Thyroid gland (tissue), 4 donors: ENCODE measurements at regions not wholly inside any gene's neighbourhood (a gene's known extent, or its start where the extent isn't known, plus 50 kb on each side); places are given as distances from the start of the nearest gene placed in this dataset. TPM values are rescaled to one million over a fixed set of nuclear protein-coding genes. Genes with fewer than 3 reads are reported as not detected.

Experiments used
- DNase-seq, 2 donors: peaks; one replicate each; pipeline ENCODE4 v3.0.0-alpha.2; 2019
- H3K27ac ChIP-seq, 3 donors: fragments of 200-600 bp; sonication (generic); 1 replicate in 2 of 3; 2 replicates in 1 of 3; pipeline ENCODE4 v1.5.1; 2016 to 2019; ENCODE audit warnings: mild to moderate bottlenecking in 1 of 3, moderate library complexity in 1 of 3
- H3K27me3 ChIP-seq: fragments of 200-600 bp; sonication (generic); one replicate; pipeline ENCODE4 v1.5.1; 2019
- H3K36me3 ChIP-seq, 2 donors: fragments of 200-600 bp; sonication (generic); one replicate each; pipeline ENCODE4 v1.5.1; 2016 to 2019
- H3K4me1 ChIP-seq, 2 donors: fragments of 200-600 bp; sonication (generic); one replicate each; pipeline ENCODE4 v1.5.1; 2017 to 2019
- H3K4me3 ChIP-seq, 3 donors: fragments of 200-600 bp; sonication (generic); replicated peaks in 1 of 3; 1 replicate in 2 of 3; 2 replicates in 1 of 3; pipeline ENCODE4 v1.5.1; 2016; ENCODE audit warnings: mild to moderate bottlenecking in 1 of 3
- H3K9me3 ChIP-seq: fragments of 200-600 bp; sonication (generic); one replicate; pipeline ENCODE4 v1.5.1; 2017
- CTCF ChIP-seq, 6 experiments: fragments of 200-600 bp in 3 of 6; fragments of 450-650 bp in 3 of 6; sonication (generic) in 3 of 6; IDR thresholded peaks; one replicate each; pipeline ENCODE4 v1.5.1; 2016 to 2019; ENCODE audit warnings: antibody characterized with exemption in 6 of 6, mild to moderate bottlenecking in 2 of 6, inconsistent platforms in 1 of 6, moderate library complexity in 1 of 6
- POLR2A ChIP-seq, 2 donors: fragments of 450-650 bp; IDR thresholded peaks; one replicate each; pipeline ENCODE4 v1.6.1; 2017; ENCODE audit warnings: antibody characterized with exemption in 2 of 2, mild to moderate bottlenecking in 2 of 2, moderate library complexity in 1 of 2
- WGBS, 2 donors: methylation state at CpG; one replicate each; pipeline ENCODE4 v1.1.5; 2017; 5-methylcytosine and 5-hydroxymethylcytosine counted together
- intact Hi-C: fragments of 100-400 bp; cut with DNase I; formaldehyde crosslinking; loops from one replicate; pipeline ENCODE4 v1.15.1; 2023
- small RNA-seq: library from RNA; depleted of rRNA; stranded (forward); fragments of <200 nt; gene quantifications from one replicate; pipeline ENCODE3, GENCODE V24; 2016

DNA sequence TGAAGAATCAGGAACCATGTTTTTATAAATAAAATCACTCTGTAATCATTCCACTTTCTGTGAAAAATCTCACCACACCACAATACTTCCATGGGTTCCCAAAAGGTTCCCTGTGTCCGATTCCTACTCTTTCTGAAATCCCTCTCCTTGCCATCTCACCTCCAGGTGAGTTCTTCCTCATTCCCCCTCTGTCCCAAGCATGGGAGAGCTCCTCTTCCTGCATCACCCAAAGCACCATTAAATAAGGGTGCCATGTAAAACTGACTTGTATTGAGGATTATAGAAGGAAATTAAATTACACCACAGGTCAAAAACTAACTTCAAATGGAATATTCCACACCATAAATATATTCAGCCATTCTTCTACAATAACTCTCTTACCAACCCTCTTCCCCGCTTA lies 55.8 kb upstream of the ETAA1 start:
- no peak for TF ChIP-seq CTCF (IDR thresholded peaks at IDR 0.05)
- TF ChIP-seq POLR2A (IDR thresholded peaks at IDR 0.05), result no peak
- WGBS, 2 donors, result 89 to 91% methylated on average over 2 of the region's 2 CpGs
- Histone ChIP-seq H3K27ac (no peak overlapping the region), H3K9me3 (no peaks in the 10 kb centered on the region), H3K4me3 (no peak overlapping the region), H3K36me3 (no peaks in the 10 kb centered on the region), H3K27me3 (no peaks in the 10 kb centered on the region), H3K4me1 (no peaks in the 10 kb centered on the region)
- no peak for DNase-seq
- intact Hi-C loops, result no loop called here

- 83 to 94% methylated on average over 3 of the region's 3 CpGs for WGBS, 2 donors
- H3K9me3 ChIP-seq, result no peaks in the 10 kb centered on the region
- no peak for TF ChIP-seq POLR2A (IDR thresholded peaks at IDR 0.05)
- no peak for TF ChIP-seq CTCF (IDR thresholded peaks at IDR 0.05)
- no peaks in the 10 kb centered on the region for H3K36me3 ChIP-seq
- intact Hi-C loops, result no loop called here
- no peak overlapping the region for H3K4me3 ChIP-seq
- H3K27ac ChIP-seq, result no peak overlapping the region
- no peak for DNase-seq
- H3K27me3 ChIP-seq, result no peaks in the 10 kb centered on the region
- no peaks in the 10 kb centered on the region for H3K4me1 ChIP-seq
Observed at GRCh38 chr2:67342394-67342793, 54.7 kb upstream of the ETAA1 start.

GRCh38 chr2:67346718-67347407 lies 50.3 kb upstream of the ETAA1 start:
- H3K4me1 ChIP-seq, result no peaks in the 10 kb centered on the region
- TF ChIP-seq CTCF (IDR thresholded peaks at IDR 0.05) (no peak), POLR2A (IDR thresholded peaks at IDR 0.05) (no peak)
- H3K36me3 ChIP-seq, result no peaks in the 10 kb centered on the region
- H3K27me3 ChIP-seq, result no peaks in the 10 kb centered on the region
- WGBS, 2 donors, result 84 to 87% methylated on average over 4 of the region's 4 CpGs
- no peaks in the 10 kb centered on the region for H3K9me3 ChIP-seq
- no peak for DNase-seq
- H3K27ac ChIP-seq, result no peak overlapping the region
- intact Hi-C loops, result no loop called here
- no peak overlapping the region for H3K4me3 ChIP-seq

Small RNA genes lying in the stretch of these regions (small RNA-seq; reads per million reads assigned to genes)
- not detected for gene AC009474.2
